ENCODE measurements at regions not wholly inside any gene's neighbourhood (a gene's known extent, or its start where the extent isn't known, plus 50 kb on each side); places are given as distances from the start of the nearest gene placed in this dataset.

- no peak overlapping the region for H3K4me3 ChIP-seq
- intact Hi-C loops (cut with DNase I), result no loop called here
- no peaks in the 10 kb centered on the region for H3K9me3 ChIP-seq
- no peak overlapping the region for H3K27ac ChIP-seq
- H3K36me3 ChIP-seq, result no peaks in the 10 kb centered on the region
- TF ChIP-seq POLR2A (IDR thresholded peaks at IDR 0.05) (no peak), POLR2AphosphoS5 (IDR thresholded peaks at IDR 0.05; ENCODE audit: insufficient read depth in 1 of 2, low read depth in 1 of 2) (no peak), CTCF (IDR thresholded peaks at IDR 0.05) (no peak)
- no peaks in the 10 kb centered on the region for H3K27me3 ChIP-seq
- H3K4me1 ChIP-seq, result no peaks in the 10 kb centered on the region
- DNase-seq (ENCODE audit: extremely low spot score in 2 of 2), result no peak
These were observed 83.0 kb downstream of the PJA1 start for GRCh38 chrX:69082055-69082752.

GRCh38 chrX:69080855-69081465, 84.3 kb downstream of the PJA1 start:
- Histone ChIP-seq H3K27ac (no peak overlapping the region), H3K9me3 (no peaks in the 10 kb centered on the region), H3K36me3 (no peaks in the 10 kb centered on the region), H3K4me3 (no peak overlapping the region), H3K27me3 (no peaks in the 10 kb centered on the region), H3K4me1 (no peaks in the 10 kb centered on the region)
- TF ChIP-seq POLR2AphosphoS5 (IDR thresholded peaks at IDR 0.05; ENCODE audit: insufficient read depth in 1 of 2, low read depth in 1 of 2) (no peak), CTCF (IDR thresholded peaks at IDR 0.05) (no peak), POLR2A (IDR thresholded peaks at IDR 0.05) (no peak)
- no peak for DNase-seq (ENCODE audit: extremely low spot score in 2 of 2)
- intact Hi-C loops (cut with DNase I), result no loop called here

- Histone ChIP-seq H3K9me3 (no peaks in the 10 kb centered on the region), H3K4me3 (no peak overlapping the region), H3K36me3 (no peaks in the 10 kb centered on the region), H3K4me1 (no peaks in the 10 kb centered on the region), H3K27ac (no peak overlapping the region), H3K27me3 (no peaks in the 10 kb centered on the region)
- no peak for DNase-seq (ENCODE audit: extremely low spot score in 2 of 2)
- intact Hi-C loops (cut with DNase I), result no loop called here
- no peak for TF ChIP-seq CTCF (IDR thresholded peaks at IDR 0.05)
- no peak for TF ChIP-seq POLR2A (IDR thresholded peaks at IDR 0.05)
- no peak for TF ChIP-seq POLR2AphosphoS5 (IDR thresholded peaks at IDR 0.05; ENCODE audit: insufficient read depth in 1 of 2, low read depth in 1 of 2)
These were observed 86.0 kb downstream of the PJA1 start for GRCh38 chrX:69079268-69079667.

GRCh38 chrX:69077895-69078455, 87.3 kb downstream of the PJA1 start:
- intact Hi-C loops (cut with DNase I), result no loop called here
- H3K4me1 ChIP-seq, result no peaks in the 10 kb centered on the region
- H3K27me3 ChIP-seq, result no peaks in the 10 kb centered on the region
- TF ChIP-seq POLR2AphosphoS5 (IDR thresholded peaks at IDR 0.05; ENCODE audit: insufficient read depth in 1 of 2, low read depth in 1 of 2) (no peak), CTCF (IDR thresholded peaks at IDR 0.05) (no peak), POLR2A (IDR thresholded peaks at IDR 0.05) (no peak)
- DNase-seq (ENCODE audit: extremely low spot score in 2 of 2), result no peak
- no peak overlapping the region for H3K4me3 ChIP-seq
- no peaks in the 10 kb centered on the region for H3K36me3 ChIP-seq
- no peak overlapping the region for H3K27ac ChIP-seq
- no peaks in the 10 kb centered on the region for H3K9me3 ChIP-seq

- H3K27me3 ChIP-seq, result no peaks in the 10 kb centered on the region
- intact Hi-C loops (cut with DNase I), result no loop called here
- no peaks in the 10 kb centered on the region for H3K9me3 ChIP-seq
- no peak for DNase-seq (ENCODE audit: extremely low spot score in 2 of 2)
- no peaks in the 10 kb centered on the region for H3K4me1 ChIP-seq
- TF ChIP-seq POLR2AphosphoS5 (IDR thresholded peaks at IDR 0.05; ENCODE audit: insufficient read depth in 1 of 2, low read depth in 1 of 2) (no peak), POLR2A (IDR thresholded peaks at IDR 0.05) (no peak), CTCF (IDR thresholded peaks at IDR 0.05) (no peak)
- H3K27ac ChIP-seq, result no peak overlapping the region
- H3K36me3 ChIP-seq, result no peaks in the 10 kb centered on the region
- H3K4me3 ChIP-seq, result no peak overlapping the region
These were observed 89.2 kb downstream of the PJA1 start for GRCh38 chrX:69076088-69076487.
